ENCODE measurements at regions not wholly inside any gene's neighbourhood (a gene's known extent, or its start where the extent isn't known, plus 50 kb on each side); places are given as distances from the start of the nearest gene placed in this dataset.

- intact Hi-C loops (cut with DNase I; ENCODE audit: low total_unique reads): no loop called here
- Histone ChIP-seq H3K36me3 (no peaks in the 10 kb centered on the region), H3K9me3 (no peaks in the 10 kb centered on the region), H3K27me3 (peaks cover 0 to 4% (median 0%) of the 10 kb centered on the region in 3 donors), H3K4me3 (no peak overlapping the region), H3K4me1 (peaks cover 0 to 10% (median 0%) of the 10 kb centered on the region in 4 donors), H3K27ac (no peak overlapping the region)
- WGBS, 5 donors: 94 to 98% (median 97%) methylated on average over 2 of the region's 2 CpGs
- TF ChIP-seq EP300 (IDR thresholded peaks at IDR 0.05) (no peak), CTCF (IDR thresholded peaks at IDR 0.05) (no peak), POLR2A (IDR thresholded peaks at IDR 0.05) (no peak), POLR2AphosphoS5 (IDR thresholded peaks at IDR 0.05) (no peak)
- DNase-seq: no peak
These were observed 55.6 kb upstream of the SSX2IP start for GRCh38 chr1:84745857-84746256.

GRCh38 chr1:84743896-84744295 is 53.6 kb upstream of the SSX2IP start:
- peaks cover 0 to 4% (median 0%) of the 10 kb centered on the region in 3 donors for H3K27me3 ChIP-seq
- H3K4me3 ChIP-seq: no peak overlapping the region
- WGBS, 5 donors: 84 to 90% (median 86%) methylated on average over 3 of the region's 3 CpGs
- H3K27ac ChIP-seq: no peak overlapping the region
- H3K4me1 ChIP-seq: peaks cover 0 to 8% (median 0%) of the 10 kb centered on the region in 4 donors
- H3K36me3 ChIP-seq: no peaks in the 10 kb centered on the region
- no peak for TF ChIP-seq POLR2AphosphoS5 (IDR thresholded peaks at IDR 0.05)
- no peak for DNase-seq
- intact Hi-C loops (cut with DNase I; ENCODE audit: low total_unique reads): no loop called here
- H3K9me3 ChIP-seq: no peaks in the 10 kb centered on the region

GRCh38 chr1:84742653-84743052 is 52.4 kb upstream of the SSX2IP start:
- intact Hi-C loops (cut with DNase I; ENCODE audit: low total_unique reads): no loop called here
- TF ChIP-seq EP300 (IDR thresholded peaks at IDR 0.05): no peak
- Histone ChIP-seq H3K27me3 (no peaks in the 10 kb centered on the region), H3K27ac (no peak overlapping the region), H3K4me3 (no peak overlapping the region), H3K4me1 (no peaks in the 10 kb centered on the region), H3K36me3 (no peaks in the 10 kb centered on the region), H3K9me3 (no peaks in the 10 kb centered on the region)
- DNase-seq: no peak
- 77 to 88% (median 83%) methylated on average over 1 of the region's 1 CpG for WGBS, 5 donors

GRCh38 chr1:84740050-84740714 is 49.9 kb upstream of the SSX2IP start:
- no peak overlapping the region for H3K27ac ChIP-seq
- H3K4me3 ChIP-seq: no peak overlapping the region
- intact Hi-C loops (cut with DNase I; ENCODE audit: low total_unique reads): no loop called here
- DNase-seq: no peak
- no peaks in the 10 kb centered on the region for H3K4me1 ChIP-seq
- TF ChIP-seq CTCF (IDR thresholded peaks at IDR 0.05) (no peak), POLR2A (IDR thresholded peaks at IDR 0.05) (no peak)
- peaks cover 0 to 4% (median 0%) of the 10 kb centered on the region in 3 donors for H3K27me3 ChIP-seq
- H3K36me3 ChIP-seq: no peaks in the 10 kb centered on the region
- WGBS, 5 donors: 85 to 93% (median 87%) methylated on average over 2 of the region's 2 CpGs
- no peaks in the 10 kb centered on the region for H3K9me3 ChIP-seq
